GM12873 (cell line): ENCODE measurements at regions not wholly inside any gene's neighbourhood (a gene's known extent, or its start where the extent isn't known, plus 50 kb on each side); places are given as distances from the start of the nearest gene placed in this dataset.

Experiments used
- CTCF ChIP-seq: IDR thresholded peaks from 2 replicates; pipeline ENCODE4 v1.5.1; 2012; ENCODE audit warnings: low read depth, mild to moderate bottlenecking, moderate library complexity, low read length, control low read depth; ENCODE audit not compliant: insufficient read depth; ENCODE audit errors: missing control alignments

- no peak for TF ChIP-seq CTCF
Measured at GRCh38 chr3:154614078-154614477, 184.1 kb upstream of the GPR149 start.

DNA sequence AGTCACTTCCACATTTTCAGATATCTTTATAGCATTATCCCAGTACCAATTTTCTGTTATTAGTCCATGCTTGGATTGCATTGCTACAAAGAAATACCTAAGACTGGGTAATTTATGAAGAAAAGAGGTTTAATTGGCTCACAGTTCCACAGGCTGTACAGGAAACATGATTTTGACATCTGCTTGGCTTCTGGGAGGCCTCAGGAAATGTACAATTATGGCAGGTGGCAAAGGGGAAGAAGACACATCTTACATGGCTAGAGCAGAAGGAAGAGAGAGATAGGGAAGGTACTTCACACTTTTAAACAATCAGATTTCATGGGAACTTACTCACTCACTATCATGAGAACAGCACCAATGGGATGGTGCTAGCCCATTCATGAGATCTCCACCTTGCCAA lies 172.3 kb upstream of the GPR149 start:
- no peak for TF ChIP-seq CTCF

DNA sequence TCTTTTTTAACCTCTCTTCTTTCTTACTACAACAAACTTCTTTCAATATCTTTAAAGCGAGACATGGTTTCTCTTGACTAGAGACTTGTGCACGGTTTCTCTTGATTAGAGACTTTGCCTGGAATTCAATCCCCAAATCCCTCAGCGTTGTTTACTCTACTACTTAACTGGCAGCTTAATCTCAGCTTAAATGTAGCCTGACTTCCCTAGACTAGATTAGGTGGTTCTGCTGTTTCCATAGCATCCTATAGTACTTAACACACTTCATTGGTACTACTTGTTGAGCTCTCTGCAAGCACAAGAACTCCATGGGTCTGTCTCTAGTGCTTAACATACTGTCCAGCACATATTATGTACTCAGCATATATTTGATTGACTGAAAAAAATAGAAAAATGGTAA lies 168.2 kb upstream of the GPR149 start:
- TF ChIP-seq CTCF: no peak

GRCh38 chr3:154590675-154591384 lies 160.8 kb upstream of the GPR149 start:
- no peak for TF ChIP-seq CTCF

- TF ChIP-seq CTCF: no peak
Measured at GRCh38 chr3:154588831-154589230, 158.8 kb upstream of the GPR149 start.

DNA sequence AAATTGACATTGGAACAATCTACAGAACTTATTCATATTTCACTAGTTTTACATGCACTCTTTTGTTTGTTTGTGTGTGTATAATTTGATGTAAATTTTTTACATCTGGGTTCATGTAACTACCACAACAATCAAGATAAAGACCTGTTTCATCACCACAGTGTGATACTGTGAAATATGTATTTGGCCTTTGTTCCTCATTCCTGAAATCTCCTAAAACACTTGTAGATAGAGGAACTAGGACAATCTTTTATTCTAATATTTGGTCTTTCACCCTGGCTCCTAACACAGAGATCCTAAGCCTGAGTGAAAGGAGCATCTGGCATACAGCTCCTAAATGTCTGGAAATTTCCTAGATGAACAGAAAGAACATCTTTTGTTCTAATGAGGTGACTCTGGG lies 155.0 kb upstream of the GPR149 start:
- no peak for TF ChIP-seq CTCF

DNA sequence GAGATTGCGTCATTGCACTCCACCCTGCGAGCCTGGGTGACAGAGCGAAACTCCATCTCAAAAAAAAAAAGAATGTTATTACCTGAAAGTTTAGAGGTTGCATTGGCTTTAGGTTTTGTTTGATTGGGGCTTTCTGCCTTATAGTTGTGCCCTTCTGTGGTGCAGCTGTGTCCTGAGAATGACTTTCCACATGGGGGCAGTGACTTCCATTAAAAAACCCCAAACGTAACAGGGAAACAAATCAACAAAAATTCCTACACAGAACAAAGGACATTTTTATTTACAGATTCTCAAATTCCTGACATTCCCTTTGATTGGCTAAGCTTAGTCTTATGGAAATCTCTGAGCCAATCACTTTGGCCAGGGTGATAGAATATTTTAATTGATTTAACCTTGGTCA lies 154.1 kb upstream of the GPR149 start:
- TF ChIP-seq CTCF: no peak

- TF ChIP-seq CTCF: no peak
Measured at GRCh38 chr3:154583086-154583634, 153.2 kb upstream of the GPR149 start.
